ENCODE measurements at regions not wholly inside any gene's neighbourhood (a gene's known extent, or its start where the extent isn't known, plus 50 kb on each side); places are given as distances from the start of the nearest gene placed in this dataset.

- Histone ChIP-seq H3K27me3 (replicated peaks; ENCODE audit: control insufficient read depth, insufficient read depth, low read length) (no peaks in the 10 kb centered on the region), H3K36me3 (ENCODE audit: control insufficient read depth, insufficient read depth, low read length) (no peaks in the 10 kb centered on the region), H3K4me3 (replicated peaks; ENCODE audit: low read depth, low read length) (no peak overlapping the region)
- no peak for TF ChIP-seq CTCF (IDR thresholded peaks at IDR 0.05; ENCODE audit: insufficient read depth, low read length, poor library complexity, severe bottlenecking)
- DNase-seq (ENCODE audit: extremely low read depth, insufficient read length) = no peak
Measured at GRCh38 chr3:110783541-110783940, 288.1 kb upstream of the NECTIN3 start.

DNA sequence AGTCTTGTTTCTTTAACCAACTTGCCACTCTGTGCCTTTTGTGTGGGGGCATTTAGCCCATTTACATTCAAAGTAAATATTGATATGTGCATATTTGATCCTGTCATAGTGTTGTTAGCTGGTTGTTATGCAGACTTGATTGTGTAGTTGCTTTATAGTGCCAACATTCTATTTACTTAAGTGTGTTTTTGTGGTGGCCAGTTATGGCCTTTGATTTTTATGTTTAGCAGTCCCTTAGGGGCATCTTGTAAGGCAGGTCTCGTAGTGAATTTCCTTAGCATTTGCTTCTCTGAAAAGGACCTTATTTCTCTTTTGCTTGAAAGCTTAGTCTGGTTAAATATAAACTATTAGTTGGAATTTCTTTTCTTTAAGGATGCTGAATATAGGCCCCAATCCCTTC, 282.8 kb upstream of the NECTIN3 start:
- no peak for TF ChIP-seq CTCF (IDR thresholded peaks at IDR 0.05; ENCODE audit: insufficient read depth, low read length, poor library complexity, severe bottlenecking)
- Histone ChIP-seq H3K4me3 (replicated peaks; ENCODE audit: low read depth, low read length) (no peak overlapping the region), H3K27me3 (replicated peaks; ENCODE audit: control insufficient read depth, insufficient read depth, low read length) (no peaks in the 10 kb centered on the region), H3K36me3 (ENCODE audit: control insufficient read depth, insufficient read depth, low read length) (no peaks in the 10 kb centered on the region)
- no peak for DNase-seq (ENCODE audit: extremely low read depth, insufficient read length)

- Histone ChIP-seq H3K4me3 (replicated peaks; ENCODE audit: low read depth, low read length) (no peak overlapping the region), H3K36me3 (ENCODE audit: control insufficient read depth, insufficient read depth, low read length) (no peaks in the 10 kb centered on the region), H3K27me3 (replicated peaks; ENCODE audit: control insufficient read depth, insufficient read depth, low read length) (no peaks in the 10 kb centered on the region)
- DNase-seq (ENCODE audit: extremely low read depth, insufficient read length) = no peak
- no peak for TF ChIP-seq CTCF (IDR thresholded peaks at IDR 0.05; ENCODE audit: insufficient read depth, low read length, poor library complexity, severe bottlenecking)
Measured at GRCh38 chr3:110789315-110789714, 282.3 kb upstream of the NECTIN3 start.

DNA sequence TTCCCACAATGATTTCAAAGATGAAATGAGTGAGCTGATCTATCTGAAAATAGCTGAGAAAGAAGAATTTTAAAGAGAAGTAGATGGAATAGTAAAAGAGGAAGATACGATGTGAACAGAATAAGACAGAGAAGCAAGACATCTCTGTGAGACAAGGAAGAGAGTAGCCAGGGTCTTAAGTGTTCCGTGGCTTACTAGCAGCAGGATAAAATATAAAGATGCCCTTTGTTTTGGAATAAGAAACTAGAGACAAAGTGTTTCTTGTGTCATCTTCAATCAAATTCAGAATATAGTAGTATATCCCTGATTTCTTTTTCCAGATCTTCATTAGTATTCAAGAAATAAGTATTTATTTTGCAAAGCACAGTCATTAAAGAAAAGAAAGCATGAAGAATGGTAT, 281.0 kb upstream of the NECTIN3 start:
- DNase-seq (ENCODE audit: extremely low read depth, insufficient read length) = no peak
- H3K4me3 ChIP-seq (replicated peaks; ENCODE audit: low read depth, low read length) = no peak overlapping the region
- no peaks in the 10 kb centered on the region for H3K36me3 ChIP-seq (ENCODE audit: control insufficient read depth, insufficient read depth, low read length)
- TF ChIP-seq CTCF (IDR thresholded peaks at IDR 0.05; ENCODE audit: insufficient read depth, low read length, poor library complexity, severe bottlenecking) = no peak
- H3K27me3 ChIP-seq (replicated peaks; ENCODE audit: control insufficient read depth, insufficient read depth, low read length) = no peaks in the 10 kb centered on the region

- H3K36me3 ChIP-seq (ENCODE audit: control insufficient read depth, insufficient read depth, low read length) = no peaks in the 10 kb centered on the region
- H3K4me3 ChIP-seq (replicated peaks; ENCODE audit: low read depth, low read length) = no peak overlapping the region
- no peak for TF ChIP-seq CTCF (IDR thresholded peaks at IDR 0.05; ENCODE audit: insufficient read depth, low read length, poor library complexity, severe bottlenecking)
- DNase-seq (ENCODE audit: extremely low read depth, insufficient read length) = no peak
- H3K27me3 ChIP-seq (replicated peaks; ENCODE audit: control insufficient read depth, insufficient read depth, low read length) = no peaks in the 10 kb centered on the region
Measured at GRCh38 chr3:110791995-110792686, 279.5 kb upstream of the NECTIN3 start.

- Histone ChIP-seq H3K36me3 (ENCODE audit: control insufficient read depth, insufficient read depth, low read length) (no peaks in the 10 kb centered on the region), H3K4me3 (replicated peaks; ENCODE audit: low read depth, low read length) (no peak overlapping the region), H3K27me3 (replicated peaks; ENCODE audit: control insufficient read depth, insufficient read depth, low read length) (no peaks in the 10 kb centered on the region)
- TF ChIP-seq CTCF (IDR thresholded peaks at IDR 0.05; ENCODE audit: insufficient read depth, low read length, poor library complexity, severe bottlenecking) = no peak
- DNase-seq (ENCODE audit: extremely low read depth, insufficient read length) = no peak
Measured at GRCh38 chr3:110793611-110794010, 278.0 kb upstream of the NECTIN3 start.
